ENCODE measurements at regions not wholly inside any gene's neighbourhood (a gene's known extent, or its start where the extent isn't known, plus 50 kb on each side); places are given as distances from the start of the nearest gene placed in this dataset.
"Not testable (repeated sequence)": the region's sequence is repeated elsewhere in the genome, so short reads cannot be mapped to it uniquely, and the experiment has no call there.

GRCh38 chr4:27668001-27668400 lies 807.4 kb downstream of the STIM2 start:
- H3K36me3 ChIP-seq, result no peaks in the 10 kb centered on the region
- no peak overlapping the region for H3K9ac ChIP-seq
- no peaks in the 10 kb centered on the region for H3K27me3 ChIP-seq
- H3K4me2 ChIP-seq, result no peak overlapping the region
- no peaks in the 10 kb centered on the region for H3K4me1 ChIP-seq
- no peaks in the 10 kb centered on the region for H3K9me3 ChIP-seq (replicated peaks in 1 of 11)
- no peak overlapping the region for H3K27ac ChIP-seq
- TF ChIP-seq Cebpa-rat (IDR thresholded peaks at IDR 0.05), result no peak
- H4K20me1 ChIP-seq, result no peaks in the 10 kb centered on the region
- H3K4me3 ChIP-seq, result no peak overlapping the region

- no peak overlapping the region for H3K27ac ChIP-seq
- no peak overlapping the region for H3K9ac ChIP-seq
- H3K4me3 ChIP-seq, result no peak overlapping the region
- H4K20me1 ChIP-seq, result no peaks in the 10 kb centered on the region
- no peak overlapping the region for H3K4me2 ChIP-seq
- no peaks in the 10 kb centered on the region for H3K9me3 ChIP-seq (replicated peaks in 1 of 11)
- no peak for TF ChIP-seq Cebpa-rat (IDR thresholded peaks at IDR 0.05)
- H3K36me3 ChIP-seq, result no peaks in the 10 kb centered on the region
- no peaks in the 10 kb centered on the region for H3K4me1 ChIP-seq
- no peaks in the 10 kb centered on the region for H3K27me3 ChIP-seq
These were observed 817.4 kb downstream of the STIM2 start for GRCh38 chr4:27678027-27678426.

- TF ChIP-seq Cebpa-rat (IDR thresholded peaks at IDR 0.05), result no peak
- H3K4me1 ChIP-seq, result no peaks in the 10 kb centered on the region
- no peaks in the 10 kb centered on the region; a peak in 1 of 22 replicates for H4K20me1 ChIP-seq
- H3K9ac ChIP-seq, result no peak overlapping the region
- H3K27me3 ChIP-seq, result no peaks in the 10 kb centered on the region
- H3K4me3 ChIP-seq, result no peak overlapping the region
- no peaks in the 10 kb centered on the region for H3K9me3 ChIP-seq (replicated peaks in 1 of 11)
- no peaks in the 10 kb centered on the region for H3K36me3 ChIP-seq
- H3K27ac ChIP-seq, result no peak overlapping the region
- no peak overlapping the region for H3K4me2 ChIP-seq
These were observed 824.0 kb downstream of the STIM2 start for GRCh38 chr4:27684610-27685011.

GRCh38 chr4:27685091-27685490 lies 824.5 kb downstream of the STIM2 start:
- Histone ChIP-seq H3K4me1 (no peaks in the 10 kb centered on the region), H3K36me3 (no peaks in the 10 kb centered on the region), H3K9ac (no peak overlapping the region), H4K20me1 (no peaks in the 10 kb centered on the region; a peak in 1 of 22 replicates), H3K4me2 (no peak overlapping the region), H3K27ac (no peak overlapping the region), H3K27me3 (no peaks in the 10 kb centered on the region), H3K9me3 (replicated peaks in 1 of 11) (no peaks in the 10 kb centered on the region), H3K4me3 (no peak overlapping the region)
- TF ChIP-seq Cebpa-rat (IDR thresholded peaks at IDR 0.05), result no peak

DNA sequence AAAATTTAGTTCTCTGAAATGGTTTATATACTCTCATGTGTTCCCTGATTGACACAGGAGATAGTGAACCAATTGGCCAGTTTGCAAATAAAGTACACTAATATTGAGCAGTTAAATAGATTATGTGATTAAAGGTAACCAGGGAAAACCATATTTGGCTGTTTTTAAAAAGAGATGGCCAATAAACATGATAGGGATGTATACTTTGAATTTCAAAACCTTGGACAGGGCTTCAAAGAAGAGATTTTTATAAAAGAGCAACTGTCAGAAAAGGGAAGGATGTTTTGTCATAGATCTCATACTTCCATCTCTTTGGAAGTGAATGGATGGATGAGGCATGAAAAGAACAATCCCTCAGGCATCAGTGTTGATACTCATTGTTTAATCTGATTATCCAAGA lies 825.3 kb downstream of the STIM2 start:
- H3K27me3 ChIP-seq, result no peaks in the 10 kb centered on the region
- H3K36me3 ChIP-seq, result no peaks in the 10 kb centered on the region
- no peaks in the 10 kb centered on the region; a peak in 1 of 22 replicates for H4K20me1 ChIP-seq
- TF ChIP-seq Cebpa-rat (IDR thresholded peaks at IDR 0.05), result no peak
- no peak overlapping the region for H3K4me2 ChIP-seq
- no peak overlapping the region for H3K27ac ChIP-seq
- no peak overlapping the region for H3K4me3 ChIP-seq
- no peaks in the 10 kb centered on the region for H3K9me3 ChIP-seq (replicated peaks in 1 of 11)
- no peak overlapping the region for H3K9ac ChIP-seq
- no peaks in the 10 kb centered on the region for H3K4me1 ChIP-seq

GRCh38 chr4:27692158-27692557 lies 831.5 kb downstream of the STIM2 start:
- Histone ChIP-seq H4K20me1 (no peaks in the 10 kb centered on the region), H3K4me3 (no peak overlapping the region), H3K4me2 (no peak overlapping the region), H3K27ac (no peak overlapping the region), H3K36me3 (no peaks in the 10 kb centered on the region), H3K27me3 (no peaks in the 10 kb centered on the region), H3K9ac (no peak overlapping the region), H3K4me1 (peaks cover 0 to 4% (median 0%) of the 10 kb centered on the region in 10 experiments; a peak in 1 of 20 replicates), H3K9me3 (replicated peaks in 1 of 11) (no peaks in the 10 kb centered on the region)
- no peak for TF ChIP-seq Cebpa-rat (IDR thresholded peaks at IDR 0.05)

DNA sequence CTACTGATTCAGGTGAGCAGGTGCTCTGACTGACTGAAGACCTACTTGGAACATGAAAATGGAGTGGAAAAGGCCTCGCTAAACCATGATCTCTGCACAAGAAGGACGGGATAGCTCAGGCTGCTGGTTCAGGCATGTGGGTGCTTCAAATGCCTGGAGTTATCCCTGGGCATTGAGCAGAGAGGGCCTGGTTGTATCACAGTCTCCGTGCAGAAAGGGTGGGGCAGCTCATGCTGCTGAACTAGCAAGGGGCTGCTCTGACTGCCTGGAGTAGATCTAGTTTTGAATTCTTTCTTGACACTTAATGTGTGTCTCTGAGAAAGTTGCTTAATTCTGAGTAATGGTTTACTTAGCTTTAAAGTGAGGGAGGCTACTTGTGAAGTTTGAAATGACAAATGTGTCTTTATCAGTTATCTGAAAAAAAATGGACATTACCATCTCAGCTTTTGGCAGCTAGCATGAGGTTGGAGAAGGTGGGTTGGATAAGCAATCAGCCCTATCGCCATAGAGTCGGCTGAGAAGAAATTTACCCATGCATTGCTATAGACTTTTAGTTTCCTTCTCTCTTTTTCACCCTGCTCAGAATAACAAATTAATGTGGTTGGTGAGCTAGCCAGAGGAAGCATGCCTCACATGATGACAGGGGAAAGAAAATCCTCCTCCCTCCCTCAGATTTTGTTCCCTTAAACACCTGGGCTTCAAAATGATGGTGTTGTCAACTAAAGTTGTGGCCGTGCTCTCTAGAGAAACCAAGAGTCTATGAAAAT lies 832.4 kb downstream of the STIM2 start:
- H3K27ac ChIP-seq, result no peak overlapping the region
- H3K4me2 ChIP-seq, result peak overlapping the region in 1 of 11 experiments; percentile 15; a peak in 1 of 22 replicates
- H4K20me1 ChIP-seq, result no peaks in the 10 kb centered on the region
- H3K36me3 ChIP-seq, result no peaks in the 10 kb centered on the region
- H3K4me3 ChIP-seq, result no peak overlapping the region
- H3K27me3 ChIP-seq, result no peaks in the 10 kb centered on the region
- H3K9me3 ChIP-seq (replicated peaks in 1 of 11), result no peaks in the 10 kb centered on the region
- no peak for TF ChIP-seq Cebpa-rat (IDR thresholded peaks at IDR 0.05)
- peaks cover 0 to 4% (median 0%) of the 10 kb centered on the region in 10 experiments; a peak in 1 of 20 replicates for H3K4me1 ChIP-seq
- no peak overlapping the region for H3K9ac ChIP-seq

DNA sequence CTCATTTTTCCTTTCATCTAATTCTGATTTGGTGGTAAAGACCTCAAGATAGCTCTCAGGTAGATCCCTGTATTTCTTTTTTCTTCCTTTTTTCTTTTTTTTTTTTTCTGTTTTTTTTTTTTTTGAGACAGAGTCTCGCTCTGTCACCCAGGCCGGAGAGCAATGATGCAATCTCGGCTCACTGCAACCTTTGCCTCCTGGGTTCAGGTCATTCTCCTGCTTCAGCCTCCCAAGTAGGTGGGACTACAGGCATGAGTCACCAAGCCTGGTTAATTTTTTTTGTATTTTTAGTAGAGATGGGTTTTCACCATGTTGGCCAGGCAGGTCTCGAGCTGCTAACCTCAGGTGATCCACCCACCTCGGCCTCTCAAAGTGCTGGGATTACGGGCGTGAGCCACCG lies 835.6 kb downstream of the STIM2 start:
- H3K9me3 ChIP-seq (replicated peaks in 1 of 11); H3K4me1 ChIP-seq; H4K20me1 ChIP-seq; H3K27ac ChIP-seq; H3K27me3 ChIP-seq; H3K9ac ChIP-seq; H3K4me3 ChIP-seq; H3K4me2 ChIP-seq; H3K36me3 ChIP-seq: not testable (repeated sequence)

DNA sequence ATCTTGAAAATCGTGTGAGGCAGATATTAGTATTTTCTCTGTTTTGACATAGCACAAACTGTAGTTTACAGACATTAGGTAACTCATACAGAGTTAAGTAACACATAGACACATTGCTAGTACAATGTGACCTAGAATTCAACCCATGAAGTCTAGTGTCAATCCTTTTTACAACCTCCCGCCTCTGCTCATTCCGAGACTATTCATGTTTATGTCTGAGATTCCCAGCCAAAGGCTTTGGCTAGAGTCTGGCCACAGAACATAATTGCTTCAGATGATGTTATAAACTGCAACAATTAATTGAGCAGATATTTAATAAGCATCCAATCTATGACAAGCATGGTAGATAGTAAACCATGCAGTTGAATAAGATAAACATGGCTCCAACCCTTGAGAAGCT lies 841.0 kb downstream of the STIM2 start:
- no peaks in the 10 kb centered on the region for H3K4me1 ChIP-seq
- no peak overlapping the region for H3K4me2 ChIP-seq
- no peaks in the 10 kb centered on the region for H4K20me1 ChIP-seq
- H3K9me3 ChIP-seq (replicated peaks in 1 of 11), result no peaks in the 10 kb centered on the region
- H3K36me3 ChIP-seq, result no peaks in the 10 kb centered on the region
- H3K4me3 ChIP-seq, result no peak overlapping the region
- no peak overlapping the region for H3K9ac ChIP-seq
- no peak for TF ChIP-seq Cebpa-rat (IDR thresholded peaks at IDR 0.05)
- H3K27me3 ChIP-seq, result no peaks in the 10 kb centered on the region
- H3K27ac ChIP-seq, result no peak overlapping the region

GRCh38 chr4:27702730-27703431 lies 842.2 kb downstream of the STIM2 start:
- H4K20me1 ChIP-seq, result no peaks in the 10 kb centered on the region
- no peak overlapping the region for H3K4me2 ChIP-seq
- no peak overlapping the region for H3K4me3 ChIP-seq
- no peak overlapping the region for H3K9ac ChIP-seq
- no peaks in the 10 kb centered on the region for H3K27me3 ChIP-seq
- no peaks in the 10 kb centered on the region for H3K36me3 ChIP-seq
- H3K9me3 ChIP-seq (replicated peaks in 1 of 11), result no peaks in the 10 kb centered on the region
- no peak for TF ChIP-seq Cebpa-rat (IDR thresholded peaks at IDR 0.05)
- H3K4me1 ChIP-seq, result no peaks in the 10 kb centered on the region
- no peak overlapping the region for H3K27ac ChIP-seq

All from BLaER1 treated with 17β-estradiol and CSF1 and Interleukin-3, amounts not matched to agents 10 nM and 100 nM (cell line).